WTC11 (cell line): ENCODE measurements at regions not wholly inside any gene's neighbourhood (a gene's known extent, or its start where the extent isn't known, plus 50 kb on each side); places are given as distances from the start of the nearest gene placed in this dataset.

Experiments
- ATAC-seq: fragments of 200-7000 bp; cut with Tn5 transposase; 2 replicates; pipeline ENCODE4 v1.10.0; 2021; ENCODE audit warnings: mild to moderate bottlenecking, moderate library complexity
- CTCF ChIA-PET: fragments of 300-600 bp; sonication (Branson Sonifier 250); formaldehyde crosslinking; loops from one replicate; lab custom pipeline; 2021; ENCODE audit warnings: antibody characterized with exemption; lab: Charles Lee
- POLR2A ChIA-PET: fragments of 350-600 bp; sonication (Branson Sonifier 250); formaldehyde crosslinking; loops from one replicate; lab custom pipeline; 2021; ENCODE audit warnings: antibody characterized with exemption; lab: Charles Lee
- DNase-seq: peaks from one replicate; pipeline ENCODE4 v3.0.0; 2021; ENCODE audit warnings: low spot score
- H3K27ac Mint-ChIP-seq: 2 replicates; pipeline ENCODE4 v1.8.0; 2021; ENCODE audit warnings: mixed read lengths
- H3K27me3 Mint-ChIP-seq: 2 replicates; pipeline ENCODE4 v1.8.0; 2021; ENCODE audit warnings: low read depth, mild to moderate bottlenecking, moderate library complexity, mixed read lengths
- H3K36me3 Mint-ChIP-seq: 2 replicates; pipeline ENCODE4 v1.8.0; 2021; ENCODE audit warnings: mixed read lengths
- H3K4me1 Mint-ChIP-seq: 2 replicates; pipeline ENCODE4 v1.8.0; 2022; ENCODE audit warnings: mixed read lengths
- H3K4me3 Mint-ChIP-seq: 2 replicates; pipeline ENCODE4 v1.8.0; 2021; ENCODE audit warnings: mild to moderate bottlenecking, moderate library complexity, mixed read lengths
- H3K9me3 Mint-ChIP-seq: 2 replicates; pipeline ENCODE4 v1.8.0; 2021; ENCODE audit warnings: mixed read lengths
- CREB1 ChIP-seq: sonication (generic); formaldehyde crosslinking; IDR thresholded peaks from 2 replicates; pipeline ENCODE4 v1.8.0; 2023; ENCODE audit warnings: mild to moderate bottlenecking, missing genetic modification reagents
- GTF2I ChIP-seq: fragments of 250-450 bp; sonication (Bioruptor Pico); conservative IDR thresholded peaks from 2 replicates; pipeline ENCODE4 v1.4.0; 2021; ENCODE audit warnings: mild to moderate bottlenecking
- NR2C2 ChIP-seq: sonication (generic); formaldehyde crosslinking; IDR thresholded peaks from 2 replicates; pipeline ENCODE4 v1.8.0; 2022; ENCODE audit warnings: mild to moderate bottlenecking, missing genetic modification reagents
- OVOL2 ChIP-seq: fragments of 250-450 bp; sonication (Bioruptor Pico); IDR thresholded peaks from 2 replicates; pipeline ENCODE4 v1.9.0; 2021; ENCODE audit warnings: mild to moderate bottlenecking, borderline replicate concordance
- SMAD3 ChIP-seq: sonication (generic); formaldehyde crosslinking; IDR thresholded peaks from 2 replicates; pipeline ENCODE4 v1.8.0; 2022; ENCODE audit warnings: missing genetic modification reagents, mild to moderate bottlenecking, borderline replicate concordance
- SMAD4 ChIP-seq: sonication (generic); formaldehyde crosslinking; IDR thresholded peaks from 2 replicates; pipeline ENCODE4 v1.8.0; 2022; ENCODE audit warnings: mild to moderate bottlenecking, missing genetic modification reagents
- ZNF121 ChIP-seq: sonication (generic); formaldehyde crosslinking; IDR thresholded peaks from 2 replicates; pipeline ENCODE4 v1.8.0; 2023; ENCODE audit warnings: missing genetic modification reagents
- ZNF396 ChIP-seq: fragments of 250-450 bp; sonication (Bioruptor Pico); IDR thresholded peaks from 2 replicates; pipeline ENCODE4 v1.8.0; 2021; ENCODE audit warnings: mild to moderate bottlenecking, moderate library complexity, borderline replicate concordance
- TF ChIP-seq, protein P1 (sequence below): fragments of 250-450 bp; sonication (Bioruptor Pico); IDR thresholded peaks from 2 replicates; pipeline ENCODE4 v2.1.2; 2022; ENCODE audit warnings: mild to moderate bottlenecking, moderate library complexity
- TF ChIP-seq, protein P2 (sequence below): fragments of 250-450 bp; sonication (Bioruptor Pico); IDR thresholded peaks from 2 replicates; pipeline ENCODE4 v1.9.0; 2021; ENCODE audit warnings: moderate library complexity, mild to moderate bottlenecking, inconsistent platforms, borderline replicate concordance
- TF ChIP-seq, protein P3 (sequence below): sonication (generic); formaldehyde crosslinking; IDR thresholded peaks from 2 replicates; pipeline ENCODE4 v1.8.1; 2023; ENCODE audit warnings: mild to moderate bottlenecking, missing genetic modification reagents, moderate library complexity
- TF ChIP-seq, protein P4 (sequence below): sonication (generic); formaldehyde crosslinking; IDR thresholded peaks from 2 replicates; pipeline ENCODE4 v1.8.1; 2023; ENCODE audit warnings: mild to moderate bottlenecking, missing genetic modification reagents, borderline replicate concordance
- TF ChIP-seq, protein P5 (sequence below): fragments of 200-600 bp; IDR thresholded peaks from 2 replicates; pipeline ENCODE4 v1.8.0; 2022; ENCODE audit warnings: antibody characterized with exemption
- TF ChIP-seq, protein P6 (sequence below): sonication (generic); formaldehyde crosslinking; IDR thresholded peaks from 2 replicates; pipeline ENCODE4 v1.8.0; 2022; ENCODE audit warnings: mild to moderate bottlenecking, missing genetic modification reagents
- TF ChIP-seq, protein P7 (sequence below): fragments of 250-450 bp; sonication (Bioruptor Pico); IDR thresholded peaks from 2 replicates; pipeline ENCODE4 v1.9.0; 2021; ENCODE audit warnings: mild to moderate bottlenecking

DNA sequence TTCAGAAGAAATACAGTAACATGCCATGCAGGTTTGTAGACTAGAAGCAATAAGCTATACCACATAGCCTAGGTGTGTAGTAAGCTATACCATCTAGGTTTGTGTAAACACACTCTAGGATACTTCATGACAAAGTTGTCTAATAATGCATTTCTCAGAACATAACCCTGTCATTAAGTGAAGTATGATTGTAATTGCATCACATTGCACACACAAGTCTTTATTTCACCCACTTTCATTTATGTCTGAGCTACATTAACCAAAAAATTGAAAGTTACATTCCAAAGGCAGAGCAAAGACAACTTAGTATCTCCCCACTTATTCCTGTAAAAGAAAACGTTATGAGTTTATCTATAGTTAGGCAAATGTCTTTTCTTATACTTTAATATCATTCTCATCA is 64.5 kb upstream of the ATF3 start (continued):
- TF ChIP-seq, protein P1, sequence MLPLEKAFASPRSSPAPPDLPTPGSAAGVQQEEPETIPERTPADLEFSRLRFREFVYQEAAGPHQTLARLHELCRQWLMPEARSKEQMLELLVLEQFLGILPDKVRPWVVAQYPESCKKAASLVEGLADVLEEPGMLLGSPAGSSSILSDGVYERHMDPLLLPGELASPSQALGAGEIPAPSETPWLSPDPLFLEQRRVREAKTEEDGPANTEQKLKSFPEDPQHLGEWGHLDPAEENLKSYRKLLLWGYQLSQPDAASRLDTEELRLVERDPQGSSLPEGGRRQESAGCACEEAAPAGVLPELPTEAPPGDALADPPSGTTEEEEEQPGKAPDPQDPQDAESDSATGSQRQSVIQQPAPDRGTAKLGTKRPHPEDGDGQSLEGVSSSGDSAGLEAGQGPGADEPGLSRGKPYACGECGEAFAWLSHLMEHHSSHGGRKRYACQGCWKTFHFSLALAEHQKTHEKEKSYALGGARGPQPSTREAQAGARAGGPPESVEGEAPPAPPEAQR (CRISPR knock-in tag), result no peak

DNA sequence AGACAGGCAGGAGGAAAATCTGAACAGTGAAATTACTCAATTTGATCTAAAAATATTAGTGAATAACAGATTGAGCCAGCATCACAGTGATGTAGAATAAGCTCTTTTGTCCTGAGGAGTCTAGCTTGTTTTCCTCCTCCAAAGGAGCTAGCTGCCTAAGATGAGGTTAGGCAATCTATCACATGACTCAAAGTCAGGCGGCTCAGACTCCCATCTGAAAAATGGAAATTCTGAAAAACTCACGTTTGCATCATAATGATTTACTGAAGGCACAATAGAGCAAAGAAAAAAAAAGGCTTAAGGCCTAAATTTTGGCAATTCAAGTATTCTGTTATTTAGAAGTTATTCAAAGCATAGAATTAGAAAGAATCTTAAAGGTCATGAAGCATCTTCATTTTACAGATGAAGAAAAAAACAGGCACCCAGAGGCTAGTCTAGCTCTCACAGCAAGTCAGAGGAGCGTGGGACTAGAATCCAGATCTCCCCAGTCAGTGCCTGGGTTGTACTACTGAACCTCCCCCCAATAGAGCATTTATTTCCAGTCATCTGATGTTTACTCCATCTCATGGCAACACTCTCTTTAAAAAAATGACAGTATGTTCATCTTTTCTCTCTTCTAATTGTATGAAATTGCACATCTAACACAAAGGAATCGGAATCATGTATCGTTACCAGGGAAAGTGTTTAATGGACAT is 62.5 kb upstream of the ATF3 start:
- TF ChIP-seq, protein P2, sequence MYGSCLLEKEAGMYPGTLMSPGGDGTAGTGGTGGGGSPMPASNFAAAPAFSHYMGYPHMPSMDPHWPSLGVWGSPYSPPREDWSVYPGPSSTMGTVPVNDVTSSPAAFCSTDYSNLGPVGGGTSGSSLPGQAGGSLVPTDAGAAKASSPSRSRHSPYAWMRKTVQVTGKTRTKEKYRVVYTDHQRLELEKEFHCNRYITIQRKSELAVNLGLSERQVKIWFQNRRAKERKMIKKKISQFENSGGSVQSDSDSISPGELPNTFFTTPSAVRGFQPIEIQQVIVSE (CRISPR knock-in tag), result no peak
- TF ChIP-seq, protein P3, sequence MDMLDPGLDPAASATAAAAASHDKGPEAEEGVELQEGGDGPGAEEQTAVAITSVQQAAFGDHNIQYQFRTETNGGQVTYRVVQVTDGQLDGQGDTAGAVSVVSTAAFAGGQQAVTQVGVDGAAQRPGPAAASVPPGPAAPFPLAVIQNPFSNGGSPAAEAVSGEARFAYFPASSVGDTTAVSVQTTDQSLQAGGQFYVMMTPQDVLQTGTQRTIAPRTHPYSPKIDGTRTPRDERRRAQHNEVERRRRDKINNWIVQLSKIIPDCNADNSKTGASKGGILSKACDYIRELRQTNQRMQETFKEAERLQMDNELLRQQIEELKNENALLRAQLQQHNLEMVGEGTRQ (CRISPR knock-in tag), result peak; percentile 65
- TF ChIP-seq, protein P4, sequence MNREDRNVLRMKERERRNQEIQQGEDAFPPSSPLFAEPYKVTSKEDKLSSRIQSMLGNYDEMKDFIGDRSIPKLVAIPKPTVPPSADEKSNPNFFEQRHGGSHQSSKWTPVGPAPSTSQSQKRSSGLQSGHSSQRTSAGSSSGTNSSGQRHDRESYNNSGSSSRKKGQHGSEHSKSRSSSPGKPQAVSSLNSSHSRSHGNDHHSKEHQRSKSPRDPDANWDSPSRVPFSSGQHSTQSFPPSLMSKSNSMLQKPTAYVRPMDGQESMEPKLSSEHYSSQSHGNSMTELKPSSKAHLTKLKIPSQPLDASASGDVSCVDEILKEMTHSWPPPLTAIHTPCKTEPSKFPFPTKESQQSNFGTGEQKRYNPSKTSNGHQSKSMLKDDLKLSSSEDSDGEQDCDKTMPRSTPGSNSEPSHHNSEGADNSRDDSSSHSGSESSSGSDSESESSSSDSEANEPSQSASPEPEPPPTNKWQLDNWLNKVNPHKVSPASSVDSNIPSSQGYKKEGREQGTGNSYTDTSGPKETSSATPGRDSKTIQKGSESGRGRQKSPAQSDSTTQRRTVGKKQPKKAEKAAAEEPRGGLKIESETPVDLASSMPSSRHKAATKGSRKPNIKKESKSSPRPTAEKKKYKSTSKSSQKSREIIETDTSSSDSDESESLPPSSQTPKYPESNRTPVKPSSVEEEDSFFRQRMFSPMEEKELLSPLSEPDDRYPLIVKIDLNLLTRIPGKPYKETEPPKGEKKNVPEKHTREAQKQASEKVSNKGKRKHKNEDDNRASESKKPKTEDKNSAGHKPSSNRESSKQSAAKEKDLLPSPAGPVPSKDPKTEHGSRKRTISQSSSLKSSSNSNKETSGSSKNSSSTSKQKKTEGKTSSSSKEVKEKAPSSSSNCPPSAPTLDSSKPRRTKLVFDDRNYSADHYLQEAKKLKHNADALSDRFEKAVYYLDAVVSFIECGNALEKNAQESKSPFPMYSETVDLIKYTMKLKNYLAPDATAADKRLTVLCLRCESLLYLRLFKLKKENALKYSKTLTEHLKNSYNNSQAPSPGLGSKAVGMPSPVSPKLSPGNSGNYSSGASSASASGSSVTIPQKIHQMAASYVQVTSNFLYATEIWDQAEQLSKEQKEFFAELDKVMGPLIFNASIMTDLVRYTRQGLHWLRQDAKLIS (CRISPR knock-in tag), result no peak
- peaks cover 29% of the 10 kb centered on the region for H3K4me1 Mint-ChIP-seq
- H3K9me3 Mint-ChIP-seq, result no peaks in the 10 kb centered on the region
- ATAC-seq (peak; percentile 50; the same call in 1 of the 2 replicates), DNase-seq (no peak)
- ChIA-PET CTCF (interaction anchor here (1.0 to 1.6 kb wide), 4 partner anchors 8 to 119 kb away, joined by 4 to 7 read pairs (median 5); no protein-coding TSS in a partner anchor), POLR2A (interaction anchor here (0.9 to 1.6 kb wide), 2 partner anchors 13 to 67 kb away, joined by 3 to 4 read pairs; no protein-coding TSS in a partner anchor)
- H3K27ac Mint-ChIP-seq, result 0 out of 2 replicates have a peak overlapping the region, but pooled peaks have one; percentile 11
- H3K4me3 Mint-ChIP-seq, result no peak overlapping the region
- H3K36me3 Mint-ChIP-seq, result no peaks in the 10 kb centered on the region
- H3K27me3 Mint-ChIP-seq, result no peaks in the 10 kb centered on the region; the same call in 1 of the 2 replicates

DNA sequence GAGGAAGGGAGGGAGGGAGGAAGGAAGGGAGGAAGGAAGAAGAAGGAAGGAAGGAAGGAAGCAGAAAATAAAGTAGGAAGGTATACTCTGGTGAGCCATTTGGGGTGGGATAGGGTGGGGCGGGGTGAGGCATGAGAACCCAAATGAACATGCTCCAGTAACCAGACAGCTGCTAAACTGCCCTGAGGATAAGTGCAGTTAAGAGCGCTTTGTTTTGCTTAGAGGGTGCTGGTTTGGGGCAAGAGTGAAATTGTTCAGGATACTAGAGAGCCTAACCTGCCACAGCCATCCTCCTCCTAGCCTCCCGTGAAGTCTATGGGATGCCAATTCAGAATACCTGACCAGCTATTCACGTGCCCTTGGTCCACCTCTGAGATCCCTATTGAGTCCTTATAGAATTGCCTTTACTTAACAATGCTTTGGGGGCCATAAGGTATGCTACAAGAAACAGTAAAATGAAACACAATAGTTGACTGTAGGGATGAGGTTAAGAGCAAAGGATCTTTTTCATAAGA is 59.0 kb upstream of the ATF3 start:
- ChIA-PET CTCF (interaction anchor here (0.8 kb wide), 1 partner anchor 45 kb away, joined by 4 read pairs; no protein-coding TSS in a partner anchor), POLR2A (interaction anchor here (1.0 kb wide), 1 partner anchor 59 kb away, joined by 3 read pairs; the partner anchor contains the start of gene ATF3)
- ATAC-seq (peak; percentile 81), DNase-seq (no peak)
- Mint-ChIP-seq H3K4me1 (peaks cover 43% of the 10 kb centered on the region), H3K27ac (no peak overlapping the region), H3K27me3 (peaks cover 7% of the 10 kb centered on the region; the same call in 1 of the 2 replicates), H3K9me3 (peaks cover 4% of the 10 kb centered on the region), H3K4me3 (no peak overlapping the region), H3K36me3 (no peaks in the 10 kb centered on the region)
- no peak for TF ChIP-seq ZNF121 (CRISPR knock-in tag)
- no peak for TF ChIP-seq NR2C2 (CRISPR knock-in tag)
- no peak for TF ChIP-seq OVOL2 (CRISPR knock-in tag)
- no peak for TF ChIP-seq ZNF396
- TF ChIP-seq CREB1 (CRISPR knock-in tag), result no peak
- TF ChIP-seq SMAD3, result no peak
- TF ChIP-seq GTF2I (CRISPR knock-in tag), result no peak
- TF ChIP-seq, protein P5, sequence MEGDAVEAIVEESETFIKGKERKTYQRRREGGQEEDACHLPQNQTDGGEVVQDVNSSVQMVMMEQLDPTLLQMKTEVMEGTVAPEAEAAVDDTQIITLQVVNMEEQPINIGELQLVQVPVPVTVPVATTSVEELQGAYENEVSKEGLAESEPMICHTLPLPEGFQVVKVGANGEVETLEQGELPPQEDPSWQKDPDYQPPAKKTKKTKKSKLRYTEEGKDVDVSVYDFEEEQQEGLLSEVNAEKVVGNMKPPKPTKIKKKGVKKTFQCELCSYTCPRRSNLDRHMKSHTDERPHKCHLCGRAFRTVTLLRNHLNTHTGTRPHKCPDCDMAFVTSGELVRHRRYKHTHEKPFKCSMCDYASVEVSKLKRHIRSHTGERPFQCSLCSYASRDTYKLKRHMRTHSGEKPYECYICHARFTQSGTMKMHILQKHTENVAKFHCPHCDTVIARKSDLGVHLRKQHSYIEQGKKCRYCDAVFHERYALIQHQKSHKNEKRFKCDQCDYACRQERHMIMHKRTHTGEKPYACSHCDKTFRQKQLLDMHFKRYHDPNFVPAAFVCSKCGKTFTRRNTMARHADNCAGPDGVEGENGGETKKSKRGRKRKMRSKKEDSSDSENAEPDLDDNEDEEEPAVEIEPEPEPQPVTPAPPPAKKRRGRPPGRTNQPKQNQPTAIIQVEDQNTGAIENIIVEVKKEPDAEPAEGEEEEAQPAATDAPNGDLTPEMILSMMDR, result no peak
- TF ChIP-seq SMAD4 (CRISPR knock-in tag), result no peak
- TF ChIP-seq, protein P6, sequence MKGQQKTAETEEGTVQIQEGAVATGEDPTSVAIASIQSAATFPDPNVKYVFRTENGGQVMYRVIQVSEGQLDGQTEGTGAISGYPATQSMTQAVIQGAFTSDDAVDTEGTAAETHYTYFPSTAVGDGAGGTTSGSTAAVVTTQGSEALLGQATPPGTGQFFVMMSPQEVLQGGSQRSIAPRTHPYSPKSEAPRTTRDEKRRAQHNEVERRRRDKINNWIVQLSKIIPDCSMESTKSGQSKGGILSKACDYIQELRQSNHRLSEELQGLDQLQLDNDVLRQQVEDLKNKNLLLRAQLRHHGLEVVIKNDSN (CRISPR knock-in tag), result no peak
- TF ChIP-seq, protein P7, sequence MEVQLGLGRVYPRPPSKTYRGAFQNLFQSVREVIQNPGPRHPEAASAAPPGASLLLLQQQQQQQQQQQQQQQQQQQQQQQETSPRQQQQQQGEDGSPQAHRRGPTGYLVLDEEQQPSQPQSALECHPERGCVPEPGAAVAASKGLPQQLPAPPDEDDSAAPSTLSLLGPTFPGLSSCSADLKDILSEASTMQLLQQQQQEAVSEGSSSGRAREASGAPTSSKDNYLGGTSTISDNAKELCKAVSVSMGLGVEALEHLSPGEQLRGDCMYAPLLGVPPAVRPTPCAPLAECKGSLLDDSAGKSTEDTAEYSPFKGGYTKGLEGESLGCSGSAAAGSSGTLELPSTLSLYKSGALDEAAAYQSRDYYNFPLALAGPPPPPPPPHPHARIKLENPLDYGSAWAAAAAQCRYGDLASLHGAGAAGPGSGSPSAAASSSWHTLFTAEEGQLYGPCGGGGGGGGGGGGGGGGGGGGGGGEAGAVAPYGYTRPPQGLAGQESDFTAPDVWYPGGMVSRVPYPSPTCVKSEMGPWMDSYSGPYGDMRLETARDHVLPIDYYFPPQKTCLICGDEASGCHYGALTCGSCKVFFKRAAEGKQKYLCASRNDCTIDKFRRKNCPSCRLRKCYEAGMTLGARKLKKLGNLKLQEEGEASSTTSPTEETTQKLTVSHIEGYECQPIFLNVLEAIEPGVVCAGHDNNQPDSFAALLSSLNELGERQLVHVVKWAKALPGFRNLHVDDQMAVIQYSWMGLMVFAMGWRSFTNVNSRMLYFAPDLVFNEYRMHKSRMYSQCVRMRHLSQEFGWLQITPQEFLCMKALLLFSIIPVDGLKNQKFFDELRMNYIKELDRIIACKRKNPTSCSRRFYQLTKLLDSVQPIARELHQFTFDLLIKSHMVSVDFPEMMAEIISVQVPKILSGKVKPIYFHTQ (CRISPR knock-in tag), result no peak
- TF ChIP-seq, protein P1 (CRISPR knock-in tag), result no peak
